Smooth muscle cell (in vitro differentiated cells): ENCODE measurements at regions not wholly inside any gene's neighbourhood (a gene's known extent, or its start where the extent isn't known, plus 50 kb on each side); places are given as distances from the start of the nearest gene placed in this dataset.
A peak's percentile ranks its signal among the peaks of the same experiment; 100 is the strongest.

Experiments used
- DNase-seq: peaks from one replicate; lab custom pipeline; 2025; ENCODE audit not compliant: unreplicated experiment; lab: John Stamatoyannopoulos, UW
- H2AFZ ChIP-seq: fragments of 200-600 bp; sonication (generic); 2 replicates; pipeline ENCODE4 v1.6.0; 2016; ENCODE audit warnings: antibody characterized with exemption, low read depth, mild to moderate bottlenecking
- H3F3A ChIP-seq: fragments of 200-600 bp; sonication (generic); 2 replicates; pipeline ENCODE4 v1.6.0; 2017; ENCODE audit warnings: antibody characterized with exemption, low read depth
- H3K27ac ChIP-seq: fragments of 200-600 bp; sonication (generic); 2 replicates; pipeline ENCODE4 v1.5.1; 2016; ENCODE audit warnings: low read depth, mild to moderate bottlenecking
- H3K27me3 ChIP-seq: fragments of 200-600 bp; sonication (generic); 2 replicates; pipeline ENCODE4 v1.6.1; 2016; ENCODE audit warnings: low read depth, mild to moderate bottlenecking
- H3K36me3 ChIP-seq: fragments of 200-600 bp; sonication (generic); 2 replicates; pipeline ENCODE4 v1.5.1; 2016; ENCODE audit warnings: low read depth
- H3K4me1 ChIP-seq: fragments of 200-600 bp; sonication (generic); 2 replicates; pipeline ENCODE4 v1.5.1; 2016; ENCODE audit warnings: low read depth
- H3K4me2 ChIP-seq: fragments of 200-600 bp; sonication (generic); 2 replicates; pipeline ENCODE4 v1.6.0; 2016; ENCODE audit warnings: mild to moderate bottlenecking
- H3K4me3 ChIP-seq: fragments of 200-600 bp; sonication (generic); 2 replicates; pipeline ENCODE4 v1.5.1; 2016; ENCODE audit warnings: mild to moderate bottlenecking
- H3K79me2 ChIP-seq: fragments of 200-600 bp; sonication (generic); 2 replicates; pipeline ENCODE4 v1.6.0; 2016; ENCODE audit warnings: low read depth, mild to moderate bottlenecking
- H3K9ac ChIP-seq: fragments of 200-600 bp; sonication (generic); 2 replicates; pipeline ENCODE4 v1.6.0; 2016; ENCODE audit warnings: low read depth
- H3K9me3 ChIP-seq: fragments of 200-600 bp; sonication (generic); replicated peaks from 2 replicates; pipeline ENCODE4 v1.5.1; 2016; ENCODE audit warnings: low read depth
- H4K20me1 ChIP-seq: fragments of 200-600 bp; sonication (generic); 2 replicates; pipeline ENCODE4 v1.6.0; 2016; ENCODE audit warnings: low read depth
- CTCF ChIP-seq: fragments of 200-600 bp; sonication (generic); IDR thresholded peaks from 2 replicates; pipeline ENCODE4 v1.5.1; 2017; ENCODE audit warnings: borderline replicate concordance, mild to moderate bottlenecking, antibody characterized with exemption; ENCODE audit not compliant: insufficient read depth, poor library complexity, severe bottlenecking
- WGBS: methylation state at CpG from one replicate; pipeline ENCODE4 v1.1.7; 2016; ENCODE audit warnings: low lambda C conversion rate; 5-methylcytosine and 5-hydroxymethylcytosine counted together

DNA sequence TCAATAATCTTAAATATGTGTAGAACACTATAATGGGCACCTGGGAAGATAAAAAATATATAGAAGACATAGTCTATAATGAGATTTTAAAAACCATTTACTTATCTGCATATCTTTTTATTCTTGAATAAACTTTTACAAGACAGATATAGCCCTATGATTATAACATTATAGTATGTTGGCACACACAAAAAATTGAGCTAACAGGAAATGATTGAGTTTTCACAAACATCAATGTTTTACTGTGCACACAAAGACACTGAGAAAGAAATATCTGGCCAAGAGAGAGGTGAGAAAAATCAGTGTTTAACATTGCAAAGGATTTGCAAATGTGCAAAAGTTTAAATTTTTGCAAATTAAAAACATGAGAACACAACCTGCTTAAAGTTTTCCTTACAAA is 124.3 kb downstream of the BBS10 start:
- no peaks in the 10 kb centered on the region for H3K36me3 ChIP-seq
- no peaks in the 10 kb centered on the region for H3K27me3 ChIP-seq
- no peaks in the 10 kb centered on the region for H4K20me1 ChIP-seq
- H2AFZ ChIP-seq: no peak overlapping the region
- no peak overlapping the region for H3K4me2 ChIP-seq
- H3K79me2 ChIP-seq: no peaks in the 10 kb centered on the region
- no peak overlapping the region for H3K9ac ChIP-seq
- H3K9me3 ChIP-seq: no peaks in the 10 kb centered on the region
- H3F3A ChIP-seq: no peaks in the 10 kb centered on the region
- no peak for DNase-seq
- TF ChIP-seq CTCF: no peak
- H3K4me3 ChIP-seq: no peak overlapping the region
- peaks cover 16% of the 10 kb centered on the region for H3K4me1 ChIP-seq
- no peak overlapping the region for H3K27ac ChIP-seq

GRCh38 chr12:76220980-76221379 is 127.2 kb downstream of the BBS10 start:
- no peak for TF ChIP-seq CTCF
- H3K79me2 ChIP-seq: no peaks in the 10 kb centered on the region
- 57% methylated on average over 1 of the region's 1 CpG for WGBS

DNA sequence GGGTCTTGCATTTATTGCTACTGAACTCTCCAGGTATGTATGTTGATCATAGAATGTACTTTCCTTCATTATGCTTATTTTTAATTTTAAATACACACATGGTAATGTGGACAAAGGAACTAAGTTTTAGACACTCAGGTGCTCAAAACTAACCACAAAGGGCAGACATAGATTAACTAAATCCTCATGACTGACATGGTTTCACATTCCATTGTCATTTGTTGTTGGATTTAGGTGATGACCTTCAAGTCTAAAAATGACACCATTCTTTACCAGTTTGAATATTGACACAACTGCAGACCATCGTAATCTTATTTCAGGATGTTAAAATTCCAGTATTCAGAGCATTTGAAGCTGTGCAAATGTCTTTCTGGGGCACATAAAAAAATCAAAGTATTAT is 128.4 kb downstream of the BBS10 start:
- Histone ChIP-seq H3F3A (no peaks in the 10 kb centered on the region), H3K9me3 (no peaks in the 10 kb centered on the region), H2AFZ (no peak overlapping the region), H3K4me2 (no peak overlapping the region), H3K4me1 (peaks cover 16% of the 10 kb centered on the region), H3K27me3 (no peaks in the 10 kb centered on the region), H3K9ac (no peak overlapping the region), H3K27ac (peak overlapping the region; percentile 63), H3K79me2 (no peaks in the 10 kb centered on the region), H3K4me3 (no peak overlapping the region), H3K36me3 (no peaks in the 10 kb centered on the region), H4K20me1 (no peaks in the 10 kb centered on the region)
- no peak for TF ChIP-seq CTCF
- 69% methylated on average over 1 of the region's 1 CpG for WGBS
- no peak for DNase-seq

More at GRCh38 chr12:76220980-76221379, 127.2 kb downstream of the BBS10 start:
- Histone ChIP-seq H3K4me2 (no peak overlapping the region), H3K36me3 (no peaks in the 10 kb centered on the region), H3F3A (no peaks in the 10 kb centered on the region), H3K27me3 (no peaks in the 10 kb centered on the region), H3K27ac (no peak overlapping the region), H3K9me3 (no peaks in the 10 kb centered on the region), H2AFZ (no peak overlapping the region), H4K20me1 (no peaks in the 10 kb centered on the region), H3K4me3 (no peak overlapping the region), H3K4me1 (peaks cover 16% of the 10 kb centered on the region), H3K9ac (no peak overlapping the region)
- no peak for DNase-seq

GRCh38 chr12:76216585-76217472 is 131.4 kb downstream of the BBS10 start:
- WGBS: 77% methylated on average over 8 of the region's 8 CpGs
- Histone ChIP-seq H3K27me3 (no peaks in the 10 kb centered on the region), H3K9ac (no peak overlapping the region), H3K36me3 (no peaks in the 10 kb centered on the region), H4K20me1 (no peaks in the 10 kb centered on the region), H3F3A (no peaks in the 10 kb centered on the region), H3K79me2 (no peaks in the 10 kb centered on the region), H3K9me3 (no peaks in the 10 kb centered on the region), H2AFZ (peak overlapping the region; percentile 36), H3K27ac (no peak overlapping the region), H3K4me1 (peaks cover 16% of the 10 kb centered on the region), H3K4me2 (no peak overlapping the region), H3K4me3 (no peak overlapping the region)
- no peak for TF ChIP-seq CTCF
- no peak for DNase-seq
